HG03097 (cell line): ENCODE measurements at regions not wholly inside any gene's neighbourhood (a gene's known extent, or its start where the extent isn't known, plus 50 kb on each side); places are given as distances from the start of the nearest gene placed in this dataset.
"Not testable (repeated sequence)": the region's sequence is repeated elsewhere in the genome, so short reads cannot be mapped to it uniquely, and the experiment has no call there.

Source experiments
- ATAC-seq: cut with Tn5 transposase; IDR thresholded peaks from one replicate; pipeline ENCODE4 v1.9.1; 2021; ENCODE audit not compliant: unreplicated experiment, low FRiP score

DNA sequence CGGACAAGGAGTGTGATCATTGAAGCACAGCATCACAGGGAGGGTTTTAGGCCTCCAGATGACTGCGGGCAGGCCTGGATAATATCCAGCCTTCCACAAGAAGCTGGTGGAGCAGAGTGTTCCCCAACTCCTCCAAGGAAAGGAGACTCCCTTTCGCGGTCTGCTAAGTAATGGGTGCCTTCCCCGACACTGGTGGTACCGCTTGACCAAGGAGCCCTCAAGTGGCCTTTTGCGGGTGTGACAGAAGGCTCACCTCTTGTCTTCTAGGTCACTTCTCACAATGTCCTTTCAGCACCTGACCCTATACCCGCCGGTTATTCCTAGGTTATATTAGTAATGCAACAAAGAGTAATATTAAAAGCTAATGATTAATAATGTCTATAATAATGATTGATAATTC is 882.4 kb downstream of the DIPK2A start:
- not testable (repeated sequence) for ATAC-seq

DNA sequence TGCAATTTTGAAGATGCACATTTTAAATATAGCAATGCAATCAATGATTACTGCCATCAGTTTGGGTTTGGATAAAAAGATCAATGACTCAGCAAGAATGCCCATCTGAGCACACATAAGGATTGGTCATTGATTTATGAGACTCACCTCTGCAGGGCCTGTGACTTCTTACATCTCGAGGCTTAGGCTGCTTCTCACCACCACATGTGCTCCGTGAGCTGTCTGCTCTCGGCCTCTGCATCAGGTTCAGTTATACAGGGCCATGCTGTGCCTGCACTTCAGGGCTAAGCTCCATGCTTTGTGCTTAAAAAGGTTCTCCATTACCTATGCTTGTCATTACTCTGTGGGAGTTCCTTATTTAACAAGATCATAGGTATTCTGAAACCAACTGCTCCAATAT is 887.5 kb downstream of the DIPK2A start:
- ATAC-seq: no peak

- ATAC-seq: no peak
Measured at GRCh38 chr3:144864646-144865045, 893.0 kb downstream of the DIPK2A start.

- ATAC-seq: no peak
Measured at GRCh38 chr3:144865948-144866347, 894.3 kb downstream of the DIPK2A start.

DNA sequence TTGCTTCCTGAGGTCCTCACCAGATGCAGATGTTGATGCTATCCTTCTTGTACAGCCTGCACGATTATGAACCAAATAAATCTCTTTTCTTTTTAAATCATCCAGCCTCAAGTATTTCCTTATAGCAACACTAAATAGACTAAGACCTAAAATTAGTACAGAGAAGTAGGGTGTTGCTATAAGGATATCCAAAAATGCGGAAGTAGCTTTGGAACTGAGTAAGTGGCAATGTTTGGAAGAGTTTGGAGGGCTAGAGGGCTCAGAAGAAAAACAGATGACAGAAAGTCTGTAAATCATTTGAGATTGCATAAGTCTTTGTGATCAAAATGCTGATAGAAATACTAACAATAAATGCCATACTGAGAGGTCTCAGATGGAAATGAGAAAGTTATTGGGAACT is 894.9 kb downstream of the DIPK2A start:
- ATAC-seq: no peak

DNA sequence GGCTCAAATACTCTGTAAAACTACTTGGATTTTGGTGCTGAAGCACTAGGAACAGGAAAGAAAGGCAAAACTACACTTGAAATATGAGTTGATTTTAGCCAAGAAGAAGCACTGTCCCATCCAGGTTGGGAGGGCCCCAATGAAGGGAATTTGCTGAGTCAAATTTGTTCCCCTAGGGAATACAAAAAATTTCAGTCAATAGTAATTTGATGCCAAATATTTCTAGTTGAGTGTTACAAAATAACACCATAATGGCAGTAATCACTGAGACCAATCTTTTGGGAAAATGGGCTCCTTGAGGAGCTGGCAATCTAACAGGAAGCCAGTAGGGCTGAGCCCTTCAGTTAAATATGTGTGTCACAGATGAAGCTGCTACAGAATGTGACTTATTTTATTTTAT is 896.9 kb downstream of the DIPK2A start:
- ATAC-seq: no peak

DNA sequence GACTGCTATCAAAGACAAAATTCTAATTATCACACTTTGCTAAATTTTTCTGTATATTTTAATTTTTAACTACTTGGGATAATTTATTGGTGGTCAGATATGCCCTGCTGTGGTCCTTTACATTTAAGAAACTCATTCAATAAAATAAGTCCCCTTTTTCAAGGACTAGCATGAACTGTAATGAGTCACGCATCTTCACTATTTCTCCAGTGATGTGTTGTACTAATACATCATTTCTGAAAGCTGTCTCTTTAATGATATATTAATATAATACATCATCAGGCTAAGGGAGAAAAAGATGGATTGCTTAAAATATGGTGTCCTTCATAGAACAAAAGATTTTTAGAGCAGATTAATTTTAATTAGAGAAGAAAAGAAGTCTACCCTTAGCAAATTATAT is 901.4 kb downstream of the DIPK2A start:
- ATAC-seq: no peak

- no peak for ATAC-seq
Measured at GRCh38 chr3:144875211-144875610, 903.6 kb downstream of the DIPK2A start.

GRCh38 chr3:144877356-144877755 is 905.7 kb downstream of the DIPK2A start:
- ATAC-seq: no peak

GRCh38 chr3:144879701-144880100 is 908.1 kb downstream of the DIPK2A start:
- no peak for ATAC-seq

DNA sequence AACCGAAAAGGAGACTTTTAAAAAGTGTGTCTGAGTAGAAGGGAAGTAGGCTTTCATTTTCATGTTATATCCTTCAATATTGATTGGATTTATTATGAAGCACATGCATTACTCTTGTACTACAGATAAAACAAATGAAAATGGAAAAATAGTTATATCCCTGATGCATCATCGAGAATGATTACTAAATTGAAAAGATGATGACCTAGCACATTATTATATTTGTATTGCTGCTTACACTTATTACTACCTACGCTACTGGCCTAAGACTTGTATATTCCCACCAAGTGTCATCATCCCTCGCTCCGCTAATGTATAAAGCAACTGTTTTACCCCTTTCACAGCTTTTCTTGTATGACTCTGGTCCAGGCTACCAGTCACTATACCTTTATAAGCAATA is 922.4 kb downstream of the DIPK2A start:
- no peak for ATAC-seq

DNA sequence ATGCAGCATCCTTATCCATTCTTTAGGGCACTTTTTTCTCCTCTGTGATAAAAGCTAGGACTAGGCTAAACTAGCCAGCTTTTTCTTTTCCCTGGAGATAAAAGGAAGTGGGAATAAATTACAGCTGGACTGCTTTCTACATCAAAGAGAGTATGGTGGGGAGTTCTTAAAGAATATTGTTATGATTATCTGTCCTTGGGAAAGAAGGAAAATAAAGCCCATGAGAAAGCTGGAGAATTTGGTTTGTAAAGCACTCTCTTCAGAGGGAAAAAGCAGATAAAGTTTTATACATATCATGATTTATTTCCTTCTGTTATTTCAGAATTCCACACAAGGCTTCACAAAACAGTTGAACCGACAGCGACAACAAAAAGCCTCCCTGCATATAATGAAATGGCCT is 923.0 kb downstream of the DIPK2A start:
- ATAC-seq: no peak

DNA sequence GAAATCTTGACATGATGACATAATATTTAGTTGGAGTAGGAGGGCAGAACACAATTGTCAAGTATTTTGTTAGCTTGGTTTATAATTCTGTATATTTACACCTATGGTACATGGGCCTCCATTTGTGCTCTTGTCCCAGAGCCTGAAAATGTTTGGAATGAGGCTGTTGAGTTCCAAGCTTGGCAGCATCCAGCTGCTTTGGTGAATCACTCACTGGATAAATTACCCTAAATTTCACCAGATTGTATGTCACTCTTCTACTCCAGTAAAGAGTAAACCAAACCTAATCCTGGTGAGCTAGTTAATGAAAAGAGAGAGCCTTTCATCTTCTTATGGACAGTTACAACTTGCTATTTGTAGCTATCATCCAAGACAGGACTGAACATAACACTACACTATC is 928.7 kb downstream of the DIPK2A start:
- ATAC-seq: no peak

GRCh38 chr3:144907581-144907980 is 936.0 kb downstream of the DIPK2A start:
- not testable (repeated sequence) for ATAC-seq

GRCh38 chr3:144912968-144913367 is 941.3 kb downstream of the DIPK2A start:
- ATAC-seq: no peak

GRCh38 chr3:144915202-144915601 is 943.6 kb downstream of the DIPK2A start:
- ATAC-seq: no peak

DNA sequence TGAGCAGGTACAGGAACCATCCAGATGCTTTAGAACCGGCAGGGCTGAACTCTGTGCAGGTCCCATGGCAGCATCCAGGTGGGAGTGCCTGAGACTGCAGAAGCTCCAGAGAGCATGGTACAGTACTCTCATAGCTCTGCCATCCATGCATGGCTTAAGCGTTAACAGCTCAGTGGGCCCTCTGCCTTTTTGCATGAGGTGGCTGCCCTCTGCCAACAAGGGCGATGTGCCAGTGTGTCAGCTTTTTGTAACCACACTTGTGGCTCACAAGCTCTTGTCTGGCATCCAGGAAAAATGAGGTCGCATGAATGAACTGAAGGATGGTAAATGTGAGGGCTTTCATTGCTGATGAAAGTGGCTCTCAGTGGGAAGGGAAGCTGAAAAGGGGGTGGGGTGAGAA is 950.1 kb downstream of the DIPK2A start:
- no peak for ATAC-seq

DNA sequence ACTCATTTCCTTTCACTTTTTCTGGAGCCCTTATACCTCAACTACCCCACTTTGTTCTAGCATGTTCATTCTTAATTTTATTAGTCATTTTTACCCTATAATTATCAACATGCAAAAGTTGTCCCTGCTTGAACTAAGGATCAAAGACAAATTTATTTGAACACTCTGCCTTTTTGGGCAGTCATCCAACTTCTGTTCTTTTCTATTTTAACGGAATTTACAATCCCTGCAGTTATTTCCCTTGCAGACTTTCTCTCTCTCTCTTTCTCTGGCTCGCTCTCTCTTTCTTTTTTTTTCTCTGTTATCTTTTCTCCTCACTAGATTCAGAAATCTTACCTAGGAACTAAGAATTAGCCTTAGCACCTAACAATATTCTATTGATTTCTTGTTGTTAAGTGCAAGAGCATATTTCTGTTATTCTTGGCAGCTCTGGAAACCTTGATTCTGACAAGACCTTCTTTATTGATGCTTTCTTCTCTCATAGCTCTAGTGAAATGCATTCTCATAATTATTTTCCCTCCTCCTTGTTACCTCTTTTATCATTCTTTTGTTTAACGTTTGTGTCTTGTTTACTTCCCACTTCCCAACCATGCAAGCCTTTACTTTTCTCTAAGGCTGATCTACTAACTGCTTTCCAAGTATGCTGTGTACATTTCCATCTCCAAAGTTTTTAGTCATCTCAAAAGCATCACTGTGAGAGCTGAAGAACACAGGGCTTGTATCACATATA is 951.6 kb downstream of the DIPK2A start:
- ATAC-seq: no peak

GRCh38 chr3:144930431-144930830 is 958.8 kb downstream of the DIPK2A start:
- no peak for ATAC-seq

GRCh38 chr3:144931590-144931989 is 960.0 kb downstream of the DIPK2A start:
- ATAC-seq: no peak

DNA sequence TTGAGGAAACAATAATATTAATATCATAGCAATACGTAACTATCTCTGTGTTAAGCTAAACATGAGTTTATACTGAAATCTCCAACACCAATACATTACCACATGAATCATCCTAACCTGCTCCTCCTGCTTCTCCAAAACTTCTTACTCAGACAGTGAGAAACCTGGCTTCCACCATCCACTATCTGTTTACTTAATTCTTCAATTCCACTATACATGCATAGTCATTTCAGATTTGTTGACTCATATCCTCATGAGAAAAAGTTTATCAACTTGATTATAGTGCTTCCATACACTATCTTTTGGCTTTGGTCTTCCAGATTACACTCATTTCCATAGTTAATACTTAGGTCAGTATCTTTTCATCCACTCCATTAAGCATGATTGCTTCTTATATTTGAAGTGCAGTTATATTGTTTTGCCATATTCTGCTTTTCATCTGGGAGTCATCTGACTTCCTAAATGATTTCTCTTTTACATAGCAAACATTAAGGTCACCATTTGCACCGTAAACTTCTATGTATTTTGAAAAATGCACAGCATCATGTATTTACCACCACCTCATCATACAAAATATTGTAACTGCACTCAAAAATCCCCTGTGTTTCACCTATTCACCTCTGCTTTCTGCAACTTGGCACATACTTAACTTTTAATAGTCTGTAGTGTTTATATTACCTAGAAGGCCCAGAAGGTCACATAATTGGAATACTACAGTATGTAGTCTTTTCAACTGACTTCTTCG is 970.6 kb downstream of the DIPK2A start:
- no peak for ATAC-seq

DNA sequence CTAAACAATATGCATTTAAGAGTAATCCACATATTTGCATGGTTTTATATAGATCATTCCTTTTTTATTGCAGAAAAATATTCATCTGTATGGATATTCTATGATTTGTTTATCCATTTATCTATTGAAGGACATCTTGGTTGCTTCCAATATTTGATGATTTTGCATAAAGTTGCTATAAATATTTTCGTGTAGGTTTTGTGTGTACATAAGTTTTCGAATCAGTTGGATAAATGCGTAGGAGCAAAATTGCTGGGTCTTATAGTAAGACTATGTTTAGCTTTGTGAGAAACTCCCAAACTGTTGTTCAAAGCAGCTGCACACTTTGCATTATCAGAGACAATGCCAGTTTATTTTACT is 971.2 kb downstream of the DIPK2A start:
- no peak for ATAC-seq
